Neural cell (in vitro differentiated cells): ENCODE measurements at regions not wholly inside any gene's neighbourhood (a gene's known extent, or its start where the extent isn't known, plus 50 kb on each side); places are given as distances from the start of the nearest gene placed in this dataset.

Source experiments
- H2AFZ ChIP-seq: fragments of 200-600, 300-800 bp; sonication (generic), shearing (Covaris generic); 2 replicates; pipeline ENCODE4 v1.6.0; 2014; ENCODE audit warnings: low read depth, mild to moderate bottlenecking, antibody characterized with exemption, low read length, moderate library complexity
- H3F3A ChIP-seq: fragments of 200-600 bp; shearing (Covaris generic); 2 replicates; pipeline ENCODE4 v1.6.1; 2016; ENCODE audit warnings: mild to moderate bottlenecking, moderate library complexity, mixed read lengths, antibody characterized with exemption, low read length; ENCODE audit not compliant: insufficient read depth, poor library complexity, severe bottlenecking
- H3K27ac ChIP-seq: fragments of 200-600, 300-800 bp; sonication (generic), shearing (Covaris generic); 2 replicates; pipeline ENCODE4 v1.5.1; 2014; ENCODE audit warnings: mild to moderate bottlenecking, low read length, moderate library complexity
- H3K27me3 ChIP-seq: fragments of 300-800, 200-600 bp; sonication (generic), shearing (Covaris generic); 2 replicates; pipeline ENCODE4 v1.6.0; 2014; ENCODE audit warnings: mild to moderate bottlenecking, low read depth, low read length, moderate library complexity; ENCODE audit not compliant: insufficient read depth
- H3K36me3 ChIP-seq: fragments of 300-800, 200-600 bp; sonication (generic), shearing (Covaris generic); 2 replicates; pipeline ENCODE4 v1.5.1; 2014; ENCODE audit warnings: mild to moderate bottlenecking, antibody characterized with exemption, low read length, moderate library complexity; ENCODE audit not compliant: insufficient read depth
- H3K4me2 ChIP-seq: fragments of 300-800, 200-600 bp; sonication (generic), shearing (Covaris generic); 2 replicates; pipeline ENCODE4 v1.6.0; 2014; ENCODE audit warnings: mild to moderate bottlenecking, low read length
- H3K4me3 ChIP-seq: fragments of 300-800, 200-600 bp; sonication (generic), shearing (Covaris generic); 2 replicates; pipeline ENCODE4 v1.5.1; 2014; ENCODE audit warnings: mild to moderate bottlenecking, low read length, moderate library complexity
- H3K79me2 ChIP-seq: fragments of 200-600 bp; shearing (Covaris generic); replicated peaks from 2 replicates; pipeline ENCODE4 v1.6.0; 2014; ENCODE audit warnings: mild to moderate bottlenecking, low read length, moderate library complexity; ENCODE audit not compliant: insufficient read depth
- H3K9ac ChIP-seq: fragments of 300-800, 200-600 bp; sonication (generic), shearing (Covaris generic); 2 replicates; pipeline ENCODE4 v1.6.1; 2016; ENCODE audit warnings: mild to moderate bottlenecking, low read length, mixed read lengths
- H3K9me2 ChIP-seq: fragments of 200-600 bp; shearing (Covaris generic); 2 replicates; pipeline ENCODE4 v1.6.1; 2016; ENCODE audit warnings: mild to moderate bottlenecking, low read length, mixed read lengths; ENCODE audit not compliant: insufficient read depth
- H3K9me3 ChIP-seq: fragments of 200-600, 300-800 bp; sonication (generic), shearing (Covaris generic); 2 replicates; pipeline ENCODE4 v1.6.1; 2016; ENCODE audit warnings: mild to moderate bottlenecking, mixed run types, low read length, moderate library complexity, mixed read lengths
- H4K20me1 ChIP-seq: fragments of 200-600 bp; shearing (Covaris generic); 2 replicates; pipeline ENCODE4 v1.6.1; 2016; ENCODE audit warnings: mild to moderate bottlenecking, mixed run types; ENCODE audit not compliant: insufficient read depth
- EP300 ChIP-seq: fragments of 450-650 bp; conservative IDR thresholded peaks from 2 replicates; pipeline ENCODE4 v1.6.1; 2014; ENCODE audit warnings: antibody characterized with exemption, mild to moderate bottlenecking, moderate library complexity; ENCODE audit not compliant: poor library complexity, severe bottlenecking
- EZH2 ChIP-seq: fragments of 200-600, 300-800 bp; shearing (Covaris generic), sonication (generic); IDR thresholded peaks from 2 replicates; pipeline ENCODE4 v1.6.1; 2014; ENCODE audit warnings: antibody characterized with exemption, low read length, borderline replicate concordance, mild to moderate bottlenecking; ENCODE audit not compliant: insufficient read depth, poor library complexity, severe bottlenecking
- MXI1 ChIP-seq: fragments of 450-650 bp; conservative IDR thresholded peaks from 2 replicates; pipeline ENCODE4 v1.6.1; 2014; ENCODE audit warnings: antibody characterized with exemption, mild to moderate bottlenecking; ENCODE audit not compliant: poor library complexity, severe bottlenecking
- POLR2AphosphoS5 ChIP-seq: IDR thresholded peaks from 2 replicates; pipeline ENCODE4 v1.6.1; 2012
- RAD21 ChIP-seq: fragments of 450-650 bp; conservative IDR thresholded peaks from 2 replicates; pipeline ENCODE4 v1.6.1; 2014; ENCODE audit warnings: antibody characterized with exemption, mild to moderate bottlenecking, moderate library complexity
- REST ChIP-seq: IDR thresholded peaks from 2 replicates; pipeline ENCODE4 v1.6.1; 2012; ENCODE audit warnings: borderline replicate concordance
- SMC3 ChIP-seq: fragments of 450-650 bp; conservative IDR thresholded peaks from 2 replicates; pipeline ENCODE4 v1.6.1; 2014; ENCODE audit warnings: antibody characterized with exemption, mild to moderate bottlenecking, moderate library complexity; ENCODE audit not compliant: poor library complexity
- TAF1 ChIP-seq: IDR thresholded peaks from 2 replicates; pipeline ENCODE4 v1.6.1; 2012; ENCODE audit warnings: low read depth
- TF ChIP-seq, protein P1 (sequence below): fragments of 450-650 bp; IDR thresholded peaks from 2 replicates; pipeline ENCODE4 v1.5.1; 2014; ENCODE audit warnings: antibody characterized with exemption, mild to moderate bottlenecking, moderate library complexity; ENCODE audit not compliant: poor library complexity, severe bottlenecking

GRCh38 chr7:46671108-46671769, 750.2 kb upstream of the IGFBP3 start:
- no peak overlapping the region for H3K4me2 ChIP-seq

DNA sequence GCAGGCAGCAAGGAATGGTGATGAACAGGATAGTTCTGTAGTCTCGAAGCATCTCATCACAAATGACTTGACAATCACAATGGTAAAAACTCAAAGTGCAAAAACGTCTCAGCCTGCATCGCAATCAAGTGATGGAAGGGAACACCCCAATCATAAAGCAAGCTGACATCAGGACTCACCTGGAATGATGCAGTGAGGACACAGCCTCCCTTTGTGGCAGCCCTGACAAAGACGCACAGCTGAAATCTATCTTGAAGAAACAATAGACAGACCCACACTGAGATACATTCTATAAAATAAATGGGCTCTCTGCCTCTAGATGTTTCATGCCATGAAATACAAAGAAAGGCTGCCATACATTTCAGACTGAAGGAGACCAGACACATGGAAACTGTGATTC, 748.0 kb upstream of the IGFBP3 start:
- Histone ChIP-seq H3K27ac (peak overlapping the region; percentile 5), H3K79me2 (no peaks in the 10 kb centered on the region), H3F3A (no peaks in the 10 kb centered on the region), H3K9ac (no peak overlapping the region), H3K4me3 (no peak overlapping the region), H2AFZ (no peak overlapping the region), H4K20me1 (no peaks in the 10 kb centered on the region), H3K27me3 (no peaks in the 10 kb centered on the region), H3K9me2 (no peaks in the 10 kb centered on the region), H3K9me3 (no peaks in the 10 kb centered on the region), H3K4me2 (no peak overlapping the region), H3K36me3 (no peaks in the 10 kb centered on the region)
- TF ChIP-seq EP300, result peak; percentile 70
- no peak for TF ChIP-seq SMC3

More at GRCh38 chr7:46671108-46671769, 750.2 kb upstream of the IGFBP3 start:
- no peak for TF ChIP-seq SMC3
- no peak for TF ChIP-seq POLR2AphosphoS5
- TF ChIP-seq EZH2, result no peak
- TF ChIP-seq RAD21, result no peak
- no peak for TF ChIP-seq TAF1
- TF ChIP-seq MXI1, result no peak
- no peak for TF ChIP-seq EP300
- TF ChIP-seq, protein P1, sequence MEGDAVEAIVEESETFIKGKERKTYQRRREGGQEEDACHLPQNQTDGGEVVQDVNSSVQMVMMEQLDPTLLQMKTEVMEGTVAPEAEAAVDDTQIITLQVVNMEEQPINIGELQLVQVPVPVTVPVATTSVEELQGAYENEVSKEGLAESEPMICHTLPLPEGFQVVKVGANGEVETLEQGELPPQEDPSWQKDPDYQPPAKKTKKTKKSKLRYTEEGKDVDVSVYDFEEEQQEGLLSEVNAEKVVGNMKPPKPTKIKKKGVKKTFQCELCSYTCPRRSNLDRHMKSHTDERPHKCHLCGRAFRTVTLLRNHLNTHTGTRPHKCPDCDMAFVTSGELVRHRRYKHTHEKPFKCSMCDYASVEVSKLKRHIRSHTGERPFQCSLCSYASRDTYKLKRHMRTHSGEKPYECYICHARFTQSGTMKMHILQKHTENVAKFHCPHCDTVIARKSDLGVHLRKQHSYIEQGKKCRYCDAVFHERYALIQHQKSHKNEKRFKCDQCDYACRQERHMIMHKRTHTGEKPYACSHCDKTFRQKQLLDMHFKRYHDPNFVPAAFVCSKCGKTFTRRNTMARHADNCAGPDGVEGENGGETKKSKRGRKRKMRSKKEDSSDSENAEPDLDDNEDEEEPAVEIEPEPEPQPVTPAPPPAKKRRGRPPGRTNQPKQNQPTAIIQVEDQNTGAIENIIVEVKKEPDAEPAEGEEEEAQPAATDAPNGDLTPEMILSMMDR, result no peak
- no peak for TF ChIP-seq REST
- H3K27ac ChIP-seq, result no peak overlapping the region
- no peak overlapping the region for H3K9ac ChIP-seq
- no peaks in the 10 kb centered on the region for H3K9me2 ChIP-seq
- no peaks in the 10 kb centered on the region for H3K27me3 ChIP-seq
- no peaks in the 10 kb centered on the region for H3K9me3 ChIP-seq
- H3F3A ChIP-seq, result no peaks in the 10 kb centered on the region
- no peak overlapping the region for H3K4me3 ChIP-seq
- no peaks in the 10 kb centered on the region for H3K79me2 ChIP-seq
- H2AFZ ChIP-seq, result no peak overlapping the region
- no peaks in the 10 kb centered on the region for H3K36me3 ChIP-seq
- H4K20me1 ChIP-seq, result no peaks in the 10 kb centered on the region
